Endothelial cell of umbilical vein (primary cell): ENCODE measurements at regions not wholly inside any gene's neighbourhood (a gene's known extent, or its start where the extent isn't known, plus 50 kb on each side); places are given as distances from the start of the nearest gene placed in this dataset.

Experiments
- CTCF ChIP-seq, 2 donors: IDR thresholded peaks; 1 replicate in 1 of 2; 2 replicates in 1 of 2; pipeline ENCODE4 v1.5.1; 2011; ENCODE audit warnings: low read length in 2 of 2, mild to moderate bottlenecking in 2 of 2, moderate library complexity in 2 of 2, control low read depth in 1 of 2, inconsistent platforms in 1 of 2, low read depth in 1 of 2; ENCODE audit not compliant: insufficient read depth in 1 of 2; ENCODE audit errors: extremely low read depth in 1 of 2
- EZH2 ChIP-seq: IDR thresholded peaks from 2 replicates; pipeline ENCODE4 v1.6.1; 2012; ENCODE audit warnings: borderline replicate concordance, low read depth, mild to moderate bottlenecking, moderate library complexity, low read length, inconsistent platforms; ENCODE audit not compliant: severe bottlenecking
- FOS ChIP-seq: IDR thresholded peaks from 2 replicates; pipeline ENCODE4 v1.6.1; 2011; ENCODE audit warnings: mild to moderate bottlenecking, low read length, moderate library complexity, borderline replicate concordance; ENCODE audit not compliant: insufficient read depth
- MAX ChIP-seq: IDR thresholded peaks from 2 replicates; pipeline ENCODE4 v1.6.1; 2011; ENCODE audit not compliant: insufficient read depth, insufficient read length
- MYC ChIP-seq: IDR thresholded peaks from one replicate; pipeline ENCODE4 v1.6.1; 2011; ENCODE audit warnings: mild to moderate bottlenecking, low read depth, low read length
- POLR2A ChIP-seq: IDR thresholded peaks from 2 replicates; pipeline ENCODE4 v1.6.1; 2012; ENCODE audit warnings: low read depth, mild to moderate bottlenecking, control low read depth, low read length
- POLR2AphosphoS5 ChIP-seq: IDR thresholded peaks from 2 replicates; pipeline ENCODE4 v1.6.1; 2012; ENCODE audit warnings: low read depth, mild to moderate bottlenecking, control low read depth, low read length, moderate library complexity; ENCODE audit not compliant: insufficient read depth

GRCh38 chr2:15999596-16000469, 59.5 kb downstream of the MYCN start:
- no peak for TF ChIP-seq EZH2
- no peak for TF ChIP-seq POLR2A
- no peak for TF ChIP-seq CTCF (IDR thresholded peaks at IDR 0.05; ENCODE audit: extremely low read depth in 1 of 2, insufficient read depth in 1 of 2, low read depth in 1 of 2, low read length in 2 of 2)
- TF ChIP-seq MYC, result no peak
- no peak for TF ChIP-seq POLR2AphosphoS5
- no peak for TF ChIP-seq MAX
- no peak for TF ChIP-seq FOS
